HG03571 (cell line): ENCODE measurements at regions not wholly inside any gene's neighbourhood (a gene's known extent, or its start where the extent isn't known, plus 50 kb on each side); places are given as distances from the start of the nearest gene placed in this dataset.
"Not testable (repeated sequence)": the region's sequence is repeated elsewhere in the genome, so short reads cannot be mapped to it uniquely, and the experiment has no call there.

Source experiments
- ATAC-seq: cut with Tn5 transposase; IDR thresholded peaks from one replicate; pipeline ENCODE4 v1.9.1; 2021; ENCODE audit not compliant: unreplicated experiment

- no peak for ATAC-seq
Measured at GRCh38 chr4:117545039-117545438, 459.7 kb upstream of the TRAM1L1 start.

GRCh38 chr4:117549524-117549923 is 464.1 kb upstream of the TRAM1L1 start:
- ATAC-seq, result no peak

GRCh38 chr4:117550085-117550484 is 464.7 kb upstream of the TRAM1L1 start:
- no peak for ATAC-seq

DNA sequence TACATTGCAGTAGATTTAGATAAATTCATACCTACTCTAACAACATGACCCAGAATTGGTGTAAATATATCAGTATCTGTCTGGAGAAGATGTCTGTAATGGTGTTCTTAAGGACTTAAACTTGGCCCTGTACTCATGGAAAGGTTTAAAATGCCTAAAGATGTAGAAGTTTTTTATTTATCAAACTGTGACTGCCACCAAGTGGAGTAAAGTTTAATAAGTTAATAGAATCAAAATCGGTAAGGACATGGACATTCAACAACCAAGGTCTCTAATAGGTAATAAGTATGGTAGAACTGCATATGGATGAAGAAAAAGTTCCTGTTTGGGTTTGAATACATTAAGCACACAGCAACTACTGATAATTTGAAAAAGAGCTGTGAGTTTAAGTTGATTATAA is 474.0 kb upstream of the NDST3 start:
- no peak for ATAC-seq

DNA sequence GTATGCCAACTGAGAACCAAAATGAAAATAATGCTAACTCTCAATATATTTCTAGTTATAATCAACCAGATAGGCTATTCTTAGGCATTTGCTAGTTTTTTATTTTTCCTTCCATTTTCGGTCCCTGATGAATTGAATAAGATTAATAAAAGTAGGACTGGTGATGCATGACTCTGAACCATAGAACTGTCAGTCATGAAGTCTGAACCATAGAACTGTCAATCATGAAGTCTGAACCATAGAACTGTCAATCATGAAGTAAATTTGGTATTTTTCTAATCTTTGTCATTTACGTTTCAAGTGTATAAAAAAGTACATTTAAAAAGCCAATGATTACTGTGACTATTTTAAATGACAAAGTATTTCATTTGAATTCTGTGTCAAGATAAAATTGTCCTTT is 460.2 kb upstream of the NDST3 start:
- no peak for ATAC-seq

DNA sequence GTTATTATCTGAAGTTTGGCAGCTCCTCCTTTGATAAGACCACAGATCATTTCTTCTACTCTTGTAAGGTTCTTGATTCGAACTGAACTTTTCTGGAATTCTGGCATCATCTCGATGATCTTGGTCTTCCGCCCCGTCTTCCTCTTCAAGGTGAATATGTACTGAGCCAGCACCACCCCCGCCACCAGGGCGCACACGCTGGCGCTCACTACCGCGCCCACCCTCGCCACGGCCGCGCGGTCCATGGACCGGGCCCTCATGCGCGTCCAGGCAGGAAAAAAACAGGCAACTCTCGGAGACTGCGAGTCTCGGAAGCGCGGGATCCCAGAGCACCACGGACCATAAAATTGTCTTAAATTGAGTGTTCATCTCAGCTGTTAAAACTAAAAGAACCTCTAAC is 458.4 kb upstream of the NDST3 start:
- no peak for ATAC-seq

GRCh38 chr4:117577686-117578311 is 456.5 kb upstream of the NDST3 start:
- no peak for ATAC-seq

DNA sequence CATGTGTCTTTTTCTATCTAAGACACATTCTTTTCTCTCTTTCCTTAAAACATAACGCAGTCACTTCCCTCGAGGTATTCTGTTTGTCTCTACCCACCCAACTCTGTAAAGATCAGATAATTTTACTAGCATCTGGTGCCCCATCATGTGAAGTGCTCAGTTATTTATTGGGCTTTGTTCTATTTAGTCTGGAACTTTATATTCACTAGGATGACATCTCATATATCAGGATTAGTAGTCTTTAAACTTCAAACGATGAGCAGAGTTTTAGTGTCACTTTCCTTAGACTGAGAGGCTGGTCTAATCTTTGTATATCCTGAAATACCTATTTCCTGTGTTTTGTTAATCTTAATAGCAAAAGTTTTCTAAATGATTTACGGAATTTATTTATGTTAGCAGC is 445.5 kb upstream of the NDST3 start:
- no peak for ATAC-seq

GRCh38 chr4:117596917-117597480 is 437.3 kb upstream of the NDST3 start:
- ATAC-seq, result no peak

DNA sequence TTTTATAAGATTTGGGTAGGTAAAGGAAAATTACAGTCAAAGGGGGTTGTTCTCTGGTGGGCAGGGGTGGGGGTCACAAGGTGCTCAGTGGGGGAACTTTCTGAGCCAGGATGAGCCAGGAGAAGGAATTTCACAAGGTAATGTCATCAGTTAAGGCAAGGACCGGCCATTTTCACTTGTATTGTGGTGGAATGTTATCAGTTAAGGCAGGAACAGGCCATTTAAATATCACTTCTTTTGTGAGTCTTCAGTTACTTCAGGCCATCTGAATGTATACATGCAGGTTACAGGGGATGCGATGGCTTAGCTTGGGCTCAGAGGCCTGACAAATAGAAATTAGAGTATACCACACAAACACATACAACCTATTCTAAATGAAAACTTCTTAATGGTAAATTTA is 434.9 kb upstream of the NDST3 start:
- ATAC-seq, result not testable (repeated sequence)

DNA sequence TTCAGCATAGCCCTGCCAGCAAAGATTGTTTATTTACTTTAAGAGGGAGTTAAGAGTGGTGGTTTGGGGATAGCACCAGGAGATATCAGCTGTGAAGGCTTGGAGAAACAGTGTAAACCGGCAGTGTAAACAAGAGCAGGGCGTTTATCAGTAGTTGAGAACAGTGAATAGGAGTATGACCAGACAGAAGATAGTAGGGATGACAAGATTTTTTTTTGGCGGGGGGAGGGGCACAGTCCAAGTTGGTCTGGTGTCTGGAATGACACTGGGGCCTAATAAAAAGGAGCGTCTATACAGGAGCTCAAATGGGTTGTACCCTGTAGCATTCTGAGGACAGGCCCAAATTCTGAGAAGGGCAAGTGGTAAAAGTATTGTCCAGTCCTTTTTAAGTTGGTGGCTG is 433.4 kb upstream of the NDST3 start:
- ATAC-seq, result not testable (repeated sequence)

GRCh38 chr4:117610706-117611308 is 423.5 kb upstream of the NDST3 start:
- no peak for ATAC-seq

DNA sequence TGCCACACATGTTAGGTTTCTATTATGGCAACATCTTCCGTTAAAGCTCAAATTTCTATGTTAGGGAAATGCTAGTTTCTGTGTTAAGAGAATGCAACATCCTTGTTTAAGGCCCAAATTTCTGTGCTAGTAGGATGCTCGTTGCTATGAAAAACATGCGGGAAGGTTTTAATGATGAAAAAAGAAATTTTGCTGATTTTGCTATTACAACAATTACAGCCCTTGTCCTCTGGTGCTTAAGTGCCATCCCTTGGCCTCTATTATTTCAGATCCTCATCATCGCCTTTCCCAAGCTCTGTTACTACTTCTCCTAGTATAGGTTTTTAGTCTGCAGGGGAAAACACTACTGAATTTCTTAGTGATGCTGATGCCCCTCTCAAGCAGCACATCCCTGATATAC is 412.6 kb upstream of the NDST3 start:
- no peak for ATAC-seq

DNA sequence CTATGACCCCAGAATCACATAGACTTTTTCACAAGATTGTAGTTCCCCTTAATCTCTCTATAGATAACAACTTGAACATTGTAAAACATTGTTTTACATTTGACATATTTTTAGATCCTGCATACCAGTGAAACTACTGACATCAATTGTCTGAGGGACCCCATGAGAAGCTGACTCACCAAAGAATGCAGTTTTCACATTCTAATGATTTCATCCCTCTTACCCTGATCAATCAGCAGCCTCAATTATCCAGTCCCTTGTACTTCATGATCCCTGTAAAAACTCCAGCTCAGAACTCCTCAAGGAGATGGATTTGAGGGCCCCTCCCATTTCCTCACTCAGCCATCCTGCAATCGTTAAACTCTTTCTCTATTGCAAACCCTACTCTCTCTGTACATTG is 411.0 kb upstream of the NDST3 start:
- ATAC-seq, result no peak

GRCh38 chr4:117626664-117627063 is 407.6 kb upstream of the NDST3 start:
- ATAC-seq, result no peak

- no peak for ATAC-seq
Measured at GRCh38 chr4:117634716-117635115, 399.6 kb upstream of the NDST3 start.

DNA sequence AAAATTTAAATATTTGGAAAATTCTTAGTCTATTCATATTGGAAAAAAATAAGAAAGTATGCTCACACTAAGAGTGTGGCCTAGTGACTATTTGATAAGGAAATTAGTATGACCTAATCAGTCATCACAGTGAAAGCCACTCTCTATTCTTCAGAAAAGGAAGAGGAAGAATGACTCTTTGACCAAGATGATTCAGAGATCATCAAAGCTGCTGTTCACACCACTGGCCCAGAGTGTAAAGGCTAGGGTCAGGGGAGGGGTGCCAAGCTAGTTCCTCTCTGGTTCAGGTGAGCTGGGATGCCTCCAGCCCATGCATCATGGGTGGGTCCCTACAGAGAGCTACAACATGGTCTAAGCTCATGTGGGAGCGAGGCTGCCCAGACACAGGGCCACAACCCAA is 396.9 kb upstream of the NDST3 start:
- no peak for ATAC-seq

DNA sequence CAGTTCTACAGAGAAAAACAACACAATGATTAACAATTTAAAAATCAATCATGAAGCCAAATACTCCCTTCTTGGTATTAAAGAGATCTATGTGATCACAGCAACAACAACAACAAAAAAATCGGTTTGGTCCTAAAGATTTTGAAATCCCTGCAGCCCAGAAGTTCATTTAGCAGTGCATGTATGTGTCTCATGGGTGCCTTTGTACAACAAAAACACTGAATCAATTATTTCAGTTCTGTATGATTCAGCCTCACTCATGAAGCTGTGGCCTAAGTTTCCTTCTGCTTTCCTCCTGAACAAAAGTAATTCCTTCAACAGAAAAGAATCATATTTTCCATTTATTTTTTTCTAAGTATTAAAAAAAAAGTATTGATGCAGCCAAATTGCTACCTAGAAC is 393.4 kb upstream of the NDST3 start:
- ATAC-seq, result no peak

DNA sequence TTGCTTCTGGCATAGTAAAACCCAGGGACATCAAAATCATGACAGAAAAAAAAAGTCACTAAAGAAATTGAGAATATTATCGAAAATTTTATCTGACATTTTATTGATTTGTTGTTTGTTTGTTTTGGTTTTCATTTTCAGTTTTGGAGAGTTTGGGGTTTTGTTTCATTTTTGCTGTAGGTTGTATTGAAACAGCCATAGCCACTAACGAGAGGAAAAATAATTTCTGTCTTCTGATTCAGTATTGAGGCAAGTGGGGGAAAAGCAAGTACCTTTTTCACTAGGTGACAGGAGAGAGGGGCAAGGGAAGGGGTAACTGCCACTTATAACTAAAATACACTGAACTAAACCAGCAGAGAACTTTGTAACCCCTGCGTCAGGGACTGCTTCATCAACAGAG is 392.8 kb upstream of the NDST3 start:
- no peak for ATAC-seq

DNA sequence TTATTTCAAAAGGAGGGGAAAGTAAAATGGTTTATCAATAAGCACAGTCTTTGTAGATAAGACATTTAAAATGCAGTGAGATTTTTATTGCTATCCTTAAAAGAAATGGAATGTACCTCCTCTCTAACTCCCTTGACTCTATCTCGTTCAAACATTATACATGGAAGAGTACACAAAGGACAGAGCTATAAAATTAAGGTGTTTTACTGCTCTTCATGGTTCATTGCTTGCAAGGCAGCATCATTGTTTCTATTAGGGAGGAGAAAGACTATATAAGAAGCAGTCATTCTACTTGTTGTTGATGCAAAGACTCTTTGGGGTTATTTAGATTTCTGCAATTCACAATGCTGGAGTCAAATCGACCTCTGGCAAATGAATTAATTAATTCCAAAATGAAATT is 380.2 kb upstream of the NDST3 start:
- no peak for ATAC-seq

- ATAC-seq, result no peak
Measured at GRCh38 chr4:117660668-117661067, 373.6 kb upstream of the NDST3 start.

GRCh38 chr4:117661091-117662072 is 372.9 kb upstream of the NDST3 start:
- ATAC-seq, result no peak
